IMR-90 (cell line): ENCODE measurements at regions not wholly inside any gene's neighbourhood (a gene's known extent, or its start where the extent isn't known, plus 50 kb on each side); places are given as distances from the start of the nearest gene placed in this dataset.

Experiments
- ATAC-seq: fragments of 200-7000 bp; cut with Tn5 transposase; 2 replicates; pipeline ENCODE4 v1.9.1; 2020; ENCODE audit warnings: low read depth, mild to moderate bottlenecking, moderate library complexity
- BruUV-seq: library from RNA; stranded (reverse); fragments of 400-500 nt; replicated peaks from 2 replicates; lab custom pipeline; 2021; lab: Mats Ljungman, UMichigan
- CTCF ChIA-PET: fragments of 300-600 bp; formaldehyde crosslinking; extraction: SDS; loops from one replicate; lab custom pipeline; 2021; ENCODE audit warnings: antibody characterized with exemption; lab: Yijun Ruan, JAX
- POLR2A ChIA-PET: fragments of 300-600 bp; sonication (Branson Sonifier 250); formaldehyde crosslinking; loops from one replicate; lab custom pipeline; 2022; ENCODE audit warnings: antibody characterized with exemption; ENCODE audit not compliant: unreplicated experiment; lab: Charles Lee
- DNase-seq: peaks from one replicate; pipeline ENCODE4 v3.0.0; 2013
- H2AFZ ChIP-seq: replicated peaks from 2 replicates; pipeline ENCODE3; 2013; ENCODE audit warnings: low read length, mild to moderate bottlenecking; ENCODE audit not compliant: poor library complexity
- H2AK5ac ChIP-seq: 2 replicates; pipeline ENCODE4 v1.6.1; 2013; ENCODE audit warnings: low read depth, low read length, inconsistent platforms
- H2AK9ac ChIP-seq: replicated peaks from 2 replicates; pipeline ENCODE3; 2013; ENCODE audit warnings: mild to moderate bottlenecking, low read depth, low read length, moderate library complexity; ENCODE audit not compliant: poor library complexity
- H2BK120ac ChIP-seq: 2 replicates; pipeline ENCODE4 v1.6.1; 2013; ENCODE audit warnings: low read depth, low read length, inconsistent platforms
- H2BK15ac ChIP-seq: 3 replicates; pipeline ENCODE4 v1.6.1; 2013; ENCODE audit warnings: low read depth, low read length, inconsistent platforms
- H2BK20ac ChIP-seq: 2 replicates; pipeline ENCODE4 v1.6.1; 2013; ENCODE audit warnings: low read depth, mild to moderate bottlenecking, inconsistent platforms, low read length, moderate library complexity
- H2BK5ac ChIP-seq: 2 replicates; pipeline ENCODE4 v1.6.1; 2013; ENCODE audit warnings: mild to moderate bottlenecking, low read depth, low read length, inconsistent platforms; ENCODE audit not compliant: poor library complexity, severe bottlenecking
- H3K14ac ChIP-seq: replicated peaks from 2 replicates; pipeline ENCODE4 v1.6.1; 2013; ENCODE audit warnings: low read depth, low read length, inconsistent platforms
- H3K18ac ChIP-seq: 2 replicates; pipeline ENCODE4 v1.6.1; 2013; ENCODE audit warnings: low read depth, low read length, control low read depth
- H3K23ac ChIP-seq: 2 replicates; pipeline ENCODE4 v1.6.1; 2013; ENCODE audit warnings: low read depth, low read length, inconsistent platforms
- H3K27ac ChIP-seq: 2 replicates; pipeline ENCODE4 v1.5.1; 2013; ENCODE audit warnings: mild to moderate bottlenecking, control low read depth, low read length; ENCODE audit not compliant: insufficient read depth
- H3K27me3 ChIP-seq: 2 replicates; pipeline ENCODE4 v1.6.1; 2013; ENCODE audit warnings: low read length; ENCODE audit not compliant: control insufficient read depth, insufficient read depth
- H3K36me3 ChIP-seq: 2 replicates; pipeline ENCODE4 v1.6.1; 2013; ENCODE audit warnings: low read length, mixed read lengths; ENCODE audit not compliant: control insufficient read depth, insufficient read depth
- H3K4ac ChIP-seq: 2 replicates; pipeline ENCODE4 v1.6.1; 2013; ENCODE audit warnings: low read depth, low read length, inconsistent platforms
- H3K4me1 ChIP-seq: 2 replicates; pipeline ENCODE4 v1.6.1; 2013; ENCODE audit warnings: low read length, mixed read lengths; ENCODE audit not compliant: control insufficient read depth, insufficient read depth
- H3K4me2 ChIP-seq: 2 replicates; pipeline ENCODE4 v1.6.1; 2013; ENCODE audit warnings: low read depth, mild to moderate bottlenecking, control low read depth, low read length, moderate library complexity
- H3K4me3 ChIP-seq: 2 replicates; pipeline ENCODE4 v1.5.1; 2013; ENCODE audit warnings: low read depth, mild to moderate bottlenecking, control low read depth, low read length, moderate library complexity; ENCODE audit not compliant: insufficient read depth
- H3K56ac ChIP-seq: 2 replicates; pipeline ENCODE4 v1.6.1; 2013; ENCODE audit warnings: low read length, inconsistent platforms; ENCODE audit not compliant: insufficient read depth; ENCODE audit errors: extremely low read depth
- H3K79me1 ChIP-seq, 2 experiments: 2 replicates each; pipeline ENCODE4 v1.6.1; 2013; ENCODE audit warnings: low read length in 2 of 2, inconsistent platforms in 1 of 2, low read depth in 1 of 2
- H3K9ac ChIP-seq: 2 replicates; pipeline ENCODE4 v1.6.1; 2013; ENCODE audit warnings: low read depth, low read length, control low read depth
- H3K9me1 ChIP-seq: 2 replicates; pipeline ENCODE4 v1.6.1; 2013; ENCODE audit warnings: low read length, inconsistent platforms; ENCODE audit not compliant: insufficient read depth
- H3K9me3 ChIP-seq: 2 replicates; pipeline ENCODE4 v1.6.1; 2013; ENCODE audit warnings: low read length; ENCODE audit not compliant: control insufficient read depth, insufficient read depth
- H4K20me1 ChIP-seq: 2 replicates; pipeline ENCODE4 v1.6.1; 2013; ENCODE audit warnings: low read length, inconsistent platforms; ENCODE audit not compliant: insufficient read depth
- H4K5ac ChIP-seq: 2 replicates; pipeline ENCODE4 v1.6.1; 2013; ENCODE audit warnings: mild to moderate bottlenecking, low read depth, low read length, control low read depth
- H4K8ac ChIP-seq, 2 experiments: 2 replicates each; pipeline ENCODE4 v1.6.1; 2013; ENCODE audit warnings: low read depth in 2 of 2, low read length in 2 of 2, control low read depth in 1 of 2, inconsistent platforms in 1 of 2
- H4K91ac ChIP-seq: 2 replicates; pipeline ENCODE4 v1.6.1; 2013; ENCODE audit warnings: low read depth, low read length, inconsistent platforms; ENCODE audit not compliant: insufficient read depth
- CHD1 ChIP-seq: IDR thresholded peaks from 2 replicates; pipeline ENCODE4 v1.6.1; 2012; ENCODE audit warnings: low read depth, low read length, improper control_type of control experiment
- MAFK ChIP-seq: IDR thresholded peaks from 2 replicates; pipeline ENCODE4 v1.6.1; 2012; ENCODE audit warnings: low read depth, low read length, improper control_type of control experiment
- MXI1 ChIP-seq: IDR thresholded peaks from 2 replicates; pipeline ENCODE4 v1.6.1; 2012; ENCODE audit warnings: low read depth, mild to moderate bottlenecking, low read length, moderate library complexity, borderline replicate concordance
- RCOR1 ChIP-seq: IDR thresholded peaks from 2 replicates; pipeline ENCODE4 v1.6.1; 2012; ENCODE audit warnings: mild to moderate bottlenecking, low read length, improper control_type of control experiment; ENCODE audit not compliant: insufficient replicate concordance
- WGBS, 2 experiments: methylation state at CpG; one replicate each; pipeline versions ENCODE4 v1.1.5 to v1.1.7; 2013; ENCODE audit warnings: missing lambda C conversion rate in 2 of 2; ENCODE audit not compliant: insufficient read length in 1 of 2; ENCODE audit errors: extremely low coverage in 2 of 2; 5-methylcytosine and 5-hydroxymethylcytosine counted together
- dilution Hi-C: fragments of 300-500 bp; cut with HindIII; formaldehyde crosslinking; loops from one replicate; pipeline ENCODE4 v1.14.3; 2018; ENCODE audit warnings: low sequenced_read_pairs; ENCODE audit not compliant: unreplicated experiment
- in situ Hi-C: fragments of 300-500 bp; cut with MboI; formaldehyde crosslinking; loops from 3 replicates; pipeline ENCODE4 v1.14.3; 2019; ENCODE audit warnings: low sequenced_read_pairs, inconsistent platforms, mixed read lengths
- intact Hi-C: fragments of 100-400 bp; cut with micrococcal nuclease; formaldehyde crosslinking; loops from 2 replicates; pipeline ENCODE4 v1.10.0; 2022

- no CpG with 5 or more reads among the region's 2 CpGs for WGBS, 2 experiments
These were observed 77.0 kb upstream of the DPH5 start for GRCh38 chr1:101102426-101103156.

More at GRCh38 chr1:101102426-101103156, 77.0 kb upstream of the DPH5 start:
- no peak for TF ChIP-seq RCOR1
- TF ChIP-seq MXI1, result no peak
- TF ChIP-seq MAFK, result no peak
- no peak for TF ChIP-seq CHD1
- no peak overlapping the region for H2AK9ac ChIP-seq
- intact Hi-C loops (no loop called here), dilution Hi-C loops (no loop called here), in situ Hi-C loops (no loop called here)
- no peak overlapping the region for H4K8ac ChIP-seq
- no peak overlapping the region for H2BK20ac ChIP-seq
- H3K27ac ChIP-seq, result no peak overlapping the region
- H3K9ac ChIP-seq, result no peak overlapping the region
- H3K27me3 ChIP-seq, result no peaks in the 10 kb centered on the region
- H3K4me3 ChIP-seq, result no peak overlapping the region
- no peak overlapping the region for H4K5ac ChIP-seq
- H2AK5ac ChIP-seq, result no peak overlapping the region
- no peaks in the 10 kb centered on the region for H3K79me1 ChIP-seq
- H3K36me3 ChIP-seq, result no peaks in the 10 kb centered on the region
- no peak overlapping the region for H4K91ac ChIP-seq
- ATAC-seq (no peak), DNase-seq (no peak)
- H3K18ac ChIP-seq, result no peak overlapping the region
- ChIA-PET POLR2A (no interaction called here), CTCF (no interaction called here)
- no peak overlapping the region for H3K4me2 ChIP-seq
- no peaks in the 10 kb centered on the region for H3K9me1 ChIP-seq
- no peaks in the 10 kb centered on the region for H3K9me3 ChIP-seq
- H3K23ac ChIP-seq, result no peak overlapping the region
- H4K20me1 ChIP-seq, result no peaks in the 10 kb centered on the region
- no peak overlapping the region for H2BK15ac ChIP-seq
- BruUV-seq, result no TSS peak
- no peak overlapping the region for H2BK120ac ChIP-seq
- no peak overlapping the region for H3K14ac ChIP-seq
- H2AFZ ChIP-seq, result no peak overlapping the region
- H2BK5ac ChIP-seq, result no peak overlapping the region
- H3K4ac ChIP-seq, result no peak overlapping the region
- H3K56ac ChIP-seq, result no peak overlapping the region
- H3K4me1 ChIP-seq, result peaks cover 3% of the 10 kb centered on the region; the same call in 1 of the 2 replicates
